GM21526 (cell line): ENCODE measurements at regions not wholly inside any gene's neighbourhood (a gene's known extent, or its start where the extent isn't known, plus 50 kb on each side); places are given as distances from the start of the nearest gene placed in this dataset.

Source experiments
- ATAC-seq: cut with Tn5 transposase; IDR thresholded peaks from one replicate; pipeline ENCODE4 v1.9.1; 2021; ENCODE audit warnings: moderate library complexity; ENCODE audit not compliant: unreplicated experiment, low FRiP score

- ATAC-seq = no peak
Observed at GRCh38 chr6:63517221-63517620, 55.1 kb upstream of the LOC128125822 start.

GRCh38 chr6:63521475-63522210, 50.6 kb upstream of the LOC128125822 start:
- no peak for ATAC-seq
